ENCODE measurements at regions not wholly inside any gene's neighbourhood (a gene's known extent, or its start where the extent isn't known, plus 50 kb on each side); places are given as distances from the start of the nearest gene placed in this dataset.
A peak's percentile ranks its signal among the peaks of the same experiment; 100 is the strongest.

GRCh38 chr2:217183471-217183870, 323.6 kb upstream of the TNP1 start:
- DNase-seq, result no peak

DNA sequence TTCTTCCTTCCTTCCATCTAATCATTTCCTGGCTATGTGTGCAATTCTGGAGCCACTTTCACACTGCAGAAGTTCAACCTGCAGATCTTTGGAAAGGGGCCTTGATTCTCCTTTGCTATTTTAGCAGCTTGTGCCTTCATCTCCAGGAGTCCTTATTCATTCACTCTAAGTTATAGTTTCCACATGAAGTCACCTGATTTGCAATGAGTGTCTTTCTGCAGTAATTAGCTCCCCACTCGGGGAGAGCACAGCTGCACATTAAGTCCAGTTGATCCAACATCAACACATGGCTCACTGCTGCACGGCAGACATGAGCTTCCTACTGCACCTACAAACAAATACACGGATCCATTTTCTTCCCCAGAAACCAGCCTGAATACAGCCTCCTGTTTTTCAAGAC, 323.1 kb upstream of the TNP1 start:
- no peak for DNase-seq

- no peak for DNase-seq
Measured at GRCh38 chr2:217181512-217181911, 321.6 kb upstream of the TNP1 start.

DNA sequence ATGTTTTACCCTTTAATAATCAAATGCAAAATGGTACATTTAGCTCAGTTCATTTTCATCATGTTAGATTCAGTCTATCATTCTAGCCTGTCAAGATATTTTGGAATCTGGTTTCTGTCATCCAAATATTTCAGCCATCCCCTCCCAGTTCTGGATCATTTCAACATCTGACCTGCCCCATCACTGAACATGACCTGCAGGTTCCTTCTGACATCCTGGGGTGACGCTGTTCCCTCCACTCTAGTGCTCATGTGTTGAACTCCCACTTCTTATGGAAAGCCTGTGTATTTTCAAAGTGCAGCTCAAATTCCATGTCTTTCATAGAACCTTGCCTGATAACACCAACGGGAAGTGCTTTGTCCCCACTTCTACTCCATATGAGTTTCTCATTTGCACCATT, 320.0 kb upstream of the TNP1 start:
- no peak for DNase-seq

DNA sequence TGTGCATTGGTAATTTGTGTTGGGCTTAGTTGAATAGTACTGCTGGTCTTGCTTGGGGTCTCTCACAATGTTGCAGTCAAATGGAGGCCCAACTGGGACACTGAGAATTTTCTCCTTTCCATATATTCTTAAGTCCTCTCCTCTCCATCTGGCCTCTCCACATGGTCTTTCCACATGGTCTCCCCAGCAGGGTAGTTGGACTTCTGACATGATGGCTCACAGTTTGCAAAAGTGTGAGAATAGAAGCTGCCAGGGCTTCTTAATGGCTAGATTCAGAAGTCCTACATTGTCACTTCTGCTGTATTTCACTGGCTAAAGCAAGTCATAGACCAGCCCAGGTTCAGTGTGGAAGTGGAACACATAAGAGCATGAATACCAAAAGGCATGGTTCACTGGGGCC, 318.5 kb upstream of the TNP1 start:
- no peak for DNase-seq

GRCh38 chr2:217177720-217178119, 317.9 kb upstream of the TNP1 start:
- DNase-seq, result no peak

- DNase-seq, result no peak
Measured at GRCh38 chr2:217171874-217172273, 312.0 kb upstream of the TNP1 start.

GRCh38 chr2:217168496-217168895, 308.6 kb upstream of the TNP1 start:
- DNase-seq, result no peak

GRCh38 chr2:217167531-217167930, 307.7 kb upstream of the TNP1 start:
- DNase-seq, result no peak

DNA sequence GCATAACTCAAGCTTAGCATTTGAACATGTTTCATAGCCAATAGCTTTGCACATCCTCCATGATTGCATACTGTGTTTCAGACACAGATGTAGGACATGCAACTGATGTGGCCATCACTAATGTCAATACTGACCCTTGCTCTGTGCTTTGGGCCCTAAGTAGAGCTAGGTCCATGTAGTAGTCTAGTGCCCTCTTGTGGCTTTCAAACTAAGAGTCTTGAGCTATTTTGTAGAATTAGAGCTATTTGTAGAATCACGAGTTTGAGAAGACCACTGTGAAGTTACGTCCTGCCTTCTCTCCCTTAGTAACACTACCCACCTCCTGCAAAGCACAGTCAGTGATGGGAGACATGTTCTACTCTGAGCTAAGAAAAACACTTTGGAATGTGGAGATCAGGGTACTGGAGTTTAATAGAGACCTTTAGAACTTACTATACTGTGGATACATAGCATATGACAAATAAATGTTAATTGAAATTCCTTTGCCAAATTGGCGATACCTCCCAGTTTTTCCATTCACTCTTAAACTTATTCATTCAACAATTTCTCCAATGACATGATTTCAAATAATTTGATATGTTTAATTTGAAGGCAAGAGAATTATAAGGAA, 306.5 kb upstream of the TNP1 start:
- no peak for DNase-seq

GRCh38 chr2:217165547-217165946, 305.7 kb upstream of the TNP1 start:
- DNase-seq, result no peak

- DNase-seq, result no peak
Measured at GRCh38 chr2:217163987-217164386, 304.1 kb upstream of the TNP1 start.

DNA sequence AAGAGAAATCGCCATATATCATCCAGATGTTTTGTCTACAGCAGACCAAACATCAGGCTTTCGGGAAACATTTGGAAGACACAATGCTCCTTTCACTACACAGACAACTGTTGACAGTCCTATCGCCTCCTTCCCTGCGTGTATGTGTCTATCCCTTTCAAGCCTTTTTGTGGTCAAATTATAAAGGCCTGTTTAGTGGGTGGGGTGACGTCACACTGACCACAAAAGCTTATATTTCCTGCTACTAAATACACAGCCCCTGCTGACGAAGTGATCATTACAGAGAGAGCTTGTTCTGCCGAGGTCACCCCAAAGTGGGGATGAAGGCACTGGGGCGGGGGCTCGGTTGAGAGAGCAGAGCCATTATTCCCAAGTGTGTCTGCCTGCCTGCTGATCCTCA, 302.7 kb upstream of the TNP1 start:
- DNase-seq, result peak; percentile 12

DNA sequence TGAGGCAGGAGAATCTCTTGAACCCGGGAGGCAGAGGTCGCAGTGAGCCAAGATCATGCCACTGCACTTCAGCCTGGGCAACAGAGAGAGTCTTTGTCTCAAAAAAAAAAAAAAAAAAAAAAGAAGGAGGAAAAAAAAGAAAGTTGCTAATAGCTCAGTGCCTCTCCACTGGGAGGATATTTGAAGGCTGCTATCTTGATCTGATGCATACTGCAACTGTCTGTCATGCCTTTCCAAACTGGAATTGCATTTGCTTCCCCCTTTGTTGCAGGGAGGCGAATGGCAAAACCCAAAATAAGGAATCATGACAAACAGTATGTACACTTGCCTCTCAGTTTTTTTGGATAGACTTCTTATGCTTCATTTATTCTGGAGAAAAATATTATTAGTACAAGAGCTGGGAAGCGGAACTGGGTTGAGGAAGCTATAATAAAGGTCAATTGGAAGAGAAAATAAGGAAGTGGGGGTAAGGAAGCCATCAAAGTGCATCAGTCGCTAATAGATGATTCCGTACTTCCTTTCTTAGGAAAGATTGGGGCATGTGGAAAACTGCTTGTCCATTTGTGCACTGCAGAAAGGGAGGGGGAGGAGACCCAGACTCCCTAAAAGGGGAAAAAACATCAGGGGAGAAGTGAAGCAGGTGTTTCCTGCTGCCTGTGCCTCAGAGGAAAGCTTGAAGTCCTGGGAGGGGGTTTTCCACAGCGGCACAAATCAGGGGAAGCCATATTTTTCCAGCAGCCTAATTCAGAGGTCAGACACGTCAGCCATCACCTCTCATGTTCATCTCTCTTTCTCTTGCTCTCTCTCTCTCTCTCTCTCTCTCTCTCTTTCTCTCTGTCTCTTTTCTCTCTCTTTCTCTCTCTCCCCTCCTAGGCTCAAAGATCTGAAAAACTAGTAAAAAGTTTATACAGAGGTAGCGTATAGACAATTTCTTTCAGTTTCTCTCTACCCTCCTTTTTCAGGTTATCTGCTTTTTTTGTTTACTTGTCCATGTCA, 301.4 kb upstream of the TNP1 start:
- no peak for DNase-seq

DNA sequence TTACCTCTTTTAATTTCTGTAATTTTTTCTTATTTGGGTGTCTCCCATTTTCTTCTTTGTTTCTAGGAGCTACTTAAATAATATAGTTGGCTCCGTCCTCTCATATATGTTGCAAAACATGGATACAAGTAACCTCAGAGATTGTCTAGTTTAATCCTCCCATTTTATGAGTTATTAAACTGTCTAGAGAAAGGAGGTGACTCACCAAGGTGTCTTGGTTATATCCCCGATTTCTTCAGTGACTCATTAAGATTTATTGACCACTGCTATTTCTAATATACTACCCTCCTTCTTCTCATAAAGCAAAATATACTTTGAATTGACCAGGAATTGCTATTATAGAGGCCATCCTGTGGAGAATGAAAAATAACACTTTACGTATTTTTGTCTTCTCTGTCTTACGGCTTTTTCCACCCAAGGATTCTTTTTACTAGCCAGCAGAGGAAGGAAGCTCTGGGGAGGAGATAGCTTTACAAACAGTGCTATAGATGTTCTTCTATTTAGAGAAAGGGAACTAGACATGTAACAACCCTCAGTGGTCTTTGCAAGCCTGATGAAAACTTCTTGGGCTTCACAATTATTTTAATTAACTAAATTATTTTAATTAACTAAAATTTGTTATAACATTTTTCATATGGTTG, 300.4 kb upstream of the TNP1 start:
- DNase-seq, result no peak

- no peak for DNase-seq
Measured at GRCh38 chr2:217158928-217159327, 299.1 kb upstream of the TNP1 start.

DNA sequence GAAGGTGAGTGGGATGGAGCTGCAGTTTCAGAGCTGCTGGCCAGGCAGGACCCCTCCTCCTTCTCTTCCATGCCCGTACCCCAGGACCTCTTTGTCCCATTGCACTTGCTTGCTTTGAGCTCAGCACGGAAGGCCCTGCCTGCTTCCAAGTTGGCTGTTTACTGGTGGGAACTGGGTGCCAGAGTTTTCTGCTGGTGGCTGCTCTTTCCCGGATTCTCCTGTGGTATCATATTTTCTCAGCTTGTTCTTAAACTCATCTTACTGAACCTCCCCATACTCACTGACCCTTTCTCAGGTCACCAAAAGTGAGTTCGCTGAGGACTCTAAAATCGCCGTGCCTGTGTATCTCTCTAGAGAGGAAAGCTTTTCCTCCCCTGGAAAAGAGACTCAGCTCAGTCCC, 297.7 kb upstream of the TNP1 start:
- no peak for DNase-seq

DNA sequence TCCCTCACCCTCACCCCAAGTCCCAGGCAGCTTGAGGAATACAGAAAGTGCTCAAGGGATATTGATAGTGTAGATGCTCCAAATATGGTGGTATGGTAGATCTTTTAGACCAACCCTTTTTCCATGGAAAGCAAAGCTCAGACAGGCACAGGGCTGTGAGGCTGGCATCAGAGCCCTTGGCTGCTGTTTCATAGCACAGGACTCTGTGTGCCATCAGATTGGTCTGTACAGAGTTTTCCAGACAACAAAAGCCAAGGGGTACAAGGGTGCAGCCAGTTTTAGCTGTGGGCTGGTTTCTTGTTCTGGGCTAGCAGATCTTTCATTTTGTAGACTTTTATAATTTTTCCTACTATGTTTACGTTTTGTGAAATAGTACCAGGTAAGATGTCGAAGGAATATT, 296.9 kb upstream of the TNP1 start:
- DNase-seq, result no peak

DNA sequence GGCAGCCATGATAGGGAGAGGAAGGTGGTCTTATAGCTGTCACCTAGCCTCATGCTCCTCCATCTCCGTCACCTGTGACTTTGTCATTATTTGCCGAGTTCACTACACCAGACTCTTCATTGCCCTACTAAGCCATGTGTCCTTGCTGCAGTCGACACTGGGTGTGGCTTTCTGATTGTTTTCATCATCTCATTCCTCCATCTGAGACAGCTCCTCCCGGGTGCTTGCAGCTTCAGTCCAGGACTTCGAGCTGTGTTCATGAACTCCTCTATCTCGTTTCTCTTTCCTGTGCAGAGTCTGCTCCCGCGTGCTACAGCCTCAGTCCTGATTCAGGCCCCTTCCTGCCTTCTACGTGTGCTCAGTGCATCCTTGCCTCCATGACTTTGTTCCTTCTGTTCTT, 295.1 kb upstream of the TNP1 start:
- DNase-seq, result no peak

DNA sequence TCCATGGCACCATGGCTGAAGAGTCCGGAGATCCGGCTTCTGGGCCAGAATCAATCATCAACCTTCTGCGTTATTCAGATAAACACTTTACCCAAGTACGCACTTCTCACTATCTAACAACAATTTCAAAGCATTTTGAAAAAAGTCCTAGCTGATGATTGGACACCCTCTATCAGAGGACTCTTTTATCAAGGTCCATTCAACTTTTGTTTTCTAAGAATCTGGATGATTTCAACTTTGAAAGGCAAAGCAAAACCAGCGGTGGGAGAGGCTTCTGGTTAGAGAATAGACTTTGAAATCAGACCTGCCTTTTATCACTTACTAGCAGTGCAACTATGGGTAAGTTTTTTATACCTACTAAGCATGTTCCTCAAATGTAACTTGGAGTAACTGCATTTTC, 293.6 kb upstream of the TNP1 start:
- no peak for DNase-seq

GRCh38 chr2:217152831-217153230, 293.0 kb upstream of the TNP1 start:
- no peak for DNase-seq

- no peak for DNase-seq
Measured at GRCh38 chr2:217151509-217152206, 291.8 kb upstream of the TNP1 start.

DNA sequence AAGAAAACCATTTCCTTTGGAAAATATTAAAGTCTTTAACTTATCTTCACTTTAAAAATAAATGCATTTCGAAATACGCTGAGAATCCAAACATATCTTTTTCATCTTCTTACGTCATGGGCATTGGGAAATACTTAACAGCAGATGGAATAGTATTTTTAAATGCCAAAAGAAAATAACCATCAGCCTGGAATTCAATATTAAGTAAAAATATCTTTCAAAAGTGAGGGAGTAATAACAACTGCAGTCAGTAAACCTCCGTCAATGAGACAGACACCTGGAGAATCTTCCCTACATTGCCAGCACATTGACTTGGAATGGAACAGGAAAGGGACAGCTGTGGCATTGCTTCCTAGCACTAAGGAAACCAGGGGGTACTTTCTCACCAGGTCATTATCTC, 290.4 kb upstream of the TNP1 start:
- no peak for DNase-seq
